GM12875 (cell line): ENCODE measurements at regions not wholly inside any gene's neighbourhood (a gene's known extent, or its start where the extent isn't known, plus 50 kb on each side); places are given as distances from the start of the nearest gene placed in this dataset.

Experiments
- H3K4me3 ChIP-seq: one replicate; pipeline ENCODE4 v1.5.1; 2011; ENCODE audit warnings: low read depth, low read length, control low read depth
- CTCF ChIP-seq: IDR thresholded peaks from 2 replicates; pipeline ENCODE4 v1.5.1; 2011; ENCODE audit warnings: low read depth, mild to moderate bottlenecking, control low read depth, inconsistent platforms, low read length, moderate library complexity, borderline replicate concordance; ENCODE audit not compliant: insufficient read depth

- no peak overlapping the region for H3K4me3 ChIP-seq
- no peak for TF ChIP-seq CTCF
Measured at GRCh38 chr2:150319658-150320555, 167.6 kb downstream of the RND3 start.

- TF ChIP-seq CTCF: no peak
- no peak overlapping the region for H3K4me3 ChIP-seq
Measured at GRCh38 chr2:150319085-150319484, 168.4 kb downstream of the RND3 start.

- H3K4me3 ChIP-seq: no peak overlapping the region
- no peak for TF ChIP-seq CTCF
Measured at GRCh38 chr2:150312271-150312670, 175.2 kb downstream of the RND3 start.

- TF ChIP-seq CTCF: no peak
- no peak overlapping the region for H3K4me3 ChIP-seq
Measured at GRCh38 chr2:150309311-150310080, 178.0 kb downstream of the RND3 start.

- TF ChIP-seq CTCF: no peak
- no peak overlapping the region for H3K4me3 ChIP-seq
Measured at GRCh38 chr2:150307258-150307657, 180.2 kb downstream of the RND3 start.

- no peak for TF ChIP-seq CTCF
- H3K4me3 ChIP-seq: no peak overlapping the region
Measured at GRCh38 chr2:150303281-150303680, 184.2 kb downstream of the RND3 start.
